ENCODE measurements at regions not wholly inside any gene's neighbourhood (a gene's known extent, or its start where the extent isn't known, plus 50 kb on each side); places are given as distances from the start of the nearest gene placed in this dataset.

- TF ChIP-seq, protein P1, sequence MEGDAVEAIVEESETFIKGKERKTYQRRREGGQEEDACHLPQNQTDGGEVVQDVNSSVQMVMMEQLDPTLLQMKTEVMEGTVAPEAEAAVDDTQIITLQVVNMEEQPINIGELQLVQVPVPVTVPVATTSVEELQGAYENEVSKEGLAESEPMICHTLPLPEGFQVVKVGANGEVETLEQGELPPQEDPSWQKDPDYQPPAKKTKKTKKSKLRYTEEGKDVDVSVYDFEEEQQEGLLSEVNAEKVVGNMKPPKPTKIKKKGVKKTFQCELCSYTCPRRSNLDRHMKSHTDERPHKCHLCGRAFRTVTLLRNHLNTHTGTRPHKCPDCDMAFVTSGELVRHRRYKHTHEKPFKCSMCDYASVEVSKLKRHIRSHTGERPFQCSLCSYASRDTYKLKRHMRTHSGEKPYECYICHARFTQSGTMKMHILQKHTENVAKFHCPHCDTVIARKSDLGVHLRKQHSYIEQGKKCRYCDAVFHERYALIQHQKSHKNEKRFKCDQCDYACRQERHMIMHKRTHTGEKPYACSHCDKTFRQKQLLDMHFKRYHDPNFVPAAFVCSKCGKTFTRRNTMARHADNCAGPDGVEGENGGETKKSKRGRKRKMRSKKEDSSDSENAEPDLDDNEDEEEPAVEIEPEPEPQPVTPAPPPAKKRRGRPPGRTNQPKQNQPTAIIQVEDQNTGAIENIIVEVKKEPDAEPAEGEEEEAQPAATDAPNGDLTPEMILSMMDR (IDR thresholded peaks at IDR 0.05), result no peak
- no peak for TF ChIP-seq POLR2A (IDR thresholded peaks at IDR 0.05)
Measured at GRCh38 chr1:231103961-231104360, 57.9 kb upstream of the TRIM67 start.

All from esophagus squamous epithelium (tissue), 4 donors.